Esophagus (tissue), 2 donors: ENCODE measurements at regions not wholly inside any gene's neighbourhood (a gene's known extent, or its start where the extent isn't known, plus 50 kb on each side); places are given as distances from the start of the nearest gene placed in this dataset.

Source experiments
- H3K27ac ChIP-seq, 2 donors: one replicate each; pipeline ENCODE4 v1.5.1; 2013; ENCODE audit warnings: low read depth in 2 of 2, mild to moderate bottlenecking in 2 of 2, inconsistent platforms in 1 of 2, low read length in 1 of 2, moderate library complexity in 1 of 2
- H3K27me3 ChIP-seq, 2 donors: one replicate each; pipeline ENCODE4 v1.6.1; 2013; ENCODE audit warnings: low read length in 2 of 2, control low read depth in 1 of 2, mild to moderate bottlenecking in 1 of 2; ENCODE audit not compliant: insufficient read depth in 2 of 2, control insufficient read depth in 1 of 2
- H3K36me3 ChIP-seq, 2 donors: one replicate each; pipeline ENCODE4 v1.6.1; 2013; ENCODE audit warnings: low read length in 1 of 2; ENCODE audit not compliant: control insufficient read depth in 2 of 2, insufficient read depth in 2 of 2
- H3K4me1 ChIP-seq, 2 donors: one replicate each; pipeline ENCODE4 v1.6.1; 2013; ENCODE audit warnings: low read length in 1 of 2; ENCODE audit not compliant: control insufficient read depth in 2 of 2, insufficient read depth in 2 of 2
- H3K4me3 ChIP-seq, 2 donors: one replicate each; pipeline ENCODE4 v1.5.1; 2013; ENCODE audit warnings: low read length in 2 of 2, mild to moderate bottlenecking in 2 of 2, low read depth in 1 of 2, moderate library complexity in 1 of 2
- H3K9me3 ChIP-seq, 2 donors: one replicate each; pipeline ENCODE4 v1.6.1; 2013; ENCODE audit warnings: mild to moderate bottlenecking in 2 of 2, low read depth in 1 of 2, low read length in 1 of 2, moderate library complexity in 1 of 2; ENCODE audit not compliant: control insufficient read depth in 2 of 2, insufficient read depth in 1 of 2
- WGBS, 2 donors: extraction: QIAGEN DNeasy Blood & Tissue Kit; methylation state at CpG; one replicate each; pipeline ENCODE4 v1.1.7; 2013; 5-methylcytosine and 5-hydroxymethylcytosine counted together
- donor health status: healthy with polysubstance abuse.
- donor health status: Bipolar disorder and iron deficiency.

DNA sequence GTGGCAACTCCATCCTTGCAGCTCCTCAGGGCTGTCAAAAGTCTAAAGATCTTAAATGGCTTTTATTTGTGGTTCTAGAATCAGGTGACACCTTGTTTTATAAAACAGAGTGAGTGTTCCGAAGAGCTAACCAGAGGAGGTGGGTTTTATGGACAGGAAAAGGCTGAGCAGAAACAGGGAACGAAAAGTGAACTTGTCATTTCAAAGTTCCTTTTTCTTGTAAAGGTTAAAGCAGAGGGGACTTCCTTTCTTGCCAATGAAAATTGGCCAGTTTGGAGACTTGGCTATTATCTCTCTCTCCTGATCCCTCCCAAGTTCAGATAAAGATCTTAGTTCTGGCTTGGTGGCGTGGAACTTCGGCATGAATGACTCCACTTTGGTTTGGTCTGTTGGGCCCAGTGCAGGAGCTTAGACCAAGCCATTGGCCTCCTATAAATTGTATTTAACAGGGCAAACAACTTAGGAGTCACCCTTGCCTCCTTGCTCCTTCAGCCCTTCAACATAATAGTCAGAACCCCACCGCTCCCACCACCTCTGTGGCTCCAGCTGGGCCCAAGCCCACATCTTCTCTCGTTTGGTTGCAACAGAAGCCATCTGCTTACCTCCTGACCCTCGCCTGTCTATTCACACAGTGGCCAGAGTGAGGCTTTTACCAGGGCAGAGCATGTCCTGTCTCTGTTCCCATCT is 102.4 kb upstream of the THY1 start:
- H3K4me1 ChIP-seq, result no peaks in the 10 kb centered on the region
- H3K27ac ChIP-seq, result no peak overlapping the region
- 53 to 63% methylated on average over 7 of the region's 7 CpGs for WGBS, 2 donors
- H3K27me3 ChIP-seq, result no peaks in the 10 kb centered on the region
- H3K36me3 ChIP-seq, result no peaks in the 10 kb centered on the region
- peaks cover 0 to 1% of the 10 kb centered on the region in 2 donors for H3K9me3 ChIP-seq
- no peak overlapping the region for H3K4me3 ChIP-seq

DNA sequence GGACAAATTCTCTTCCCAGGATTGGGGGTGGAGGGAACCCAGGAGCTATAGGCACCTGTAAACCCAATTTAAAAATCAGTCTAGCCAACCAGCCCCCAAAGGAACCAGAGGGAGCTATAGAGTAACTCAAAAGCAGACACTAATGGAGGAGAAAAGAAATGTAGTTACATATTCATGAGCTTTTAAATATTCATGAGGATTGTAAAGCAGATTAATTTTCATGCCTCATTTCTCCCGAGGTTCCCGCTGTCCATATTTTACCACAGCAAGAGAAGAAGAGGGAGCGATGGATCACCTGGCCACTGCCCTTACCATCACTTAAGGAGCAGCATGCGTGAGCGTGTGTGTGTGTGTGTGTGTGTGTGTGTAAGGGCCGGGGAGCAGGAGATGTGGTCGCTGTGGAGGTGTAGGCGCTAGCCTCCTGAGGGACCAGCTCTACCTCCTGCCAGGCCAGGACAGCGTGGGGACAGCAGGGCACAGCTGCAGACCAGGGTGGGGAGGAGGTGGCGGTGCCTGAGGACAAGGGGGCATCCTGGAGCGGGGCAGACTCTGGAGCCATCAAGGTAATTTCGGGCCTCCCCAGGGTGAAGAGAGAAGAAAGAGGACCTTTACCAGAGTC is 100.7 kb upstream of the THY1 start:
- H3K27me3 ChIP-seq, result no peaks in the 10 kb centered on the region
- no peak overlapping the region for H3K27ac ChIP-seq
- H3K4me3 ChIP-seq, result no peak overlapping the region
- 84 to 86% methylated on average over 11 to 12 of the region's 12 CpGs for WGBS, 2 donors
- H3K36me3 ChIP-seq, result no peaks in the 10 kb centered on the region
- no peaks in the 10 kb centered on the region for H3K4me1 ChIP-seq
- H3K9me3 ChIP-seq, result peaks cover 0 to 1% of the 10 kb centered on the region in 2 donors

DNA sequence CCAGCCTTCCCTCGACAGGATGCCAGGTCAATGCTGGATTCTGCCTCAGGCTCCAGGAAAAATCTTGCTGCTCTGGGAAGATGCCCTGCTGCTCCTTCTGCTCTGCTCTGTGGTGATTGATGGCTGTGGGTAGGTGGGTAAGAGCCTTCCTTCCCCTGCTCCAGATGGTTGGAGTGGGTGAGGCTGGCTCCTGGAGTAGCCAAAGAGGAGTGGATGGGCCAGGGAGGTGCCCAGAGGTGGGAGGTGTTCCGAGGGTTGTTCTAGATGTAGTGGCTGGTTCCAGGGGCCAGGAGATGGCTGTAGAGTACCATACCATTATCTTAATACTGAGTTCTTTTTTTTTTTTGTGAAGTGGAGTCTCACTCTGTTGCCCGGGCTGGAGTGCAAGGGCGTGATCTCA is 99.6 kb upstream of the THY1 start:
- H3K4me1 ChIP-seq, result no peaks in the 10 kb centered on the region
- no peak overlapping the region for H3K27ac ChIP-seq
- no peak overlapping the region for H3K4me3 ChIP-seq
- H3K36me3 ChIP-seq, result no peaks in the 10 kb centered on the region
- peaks cover 0 to 1% of the 10 kb centered on the region in 2 donors for H3K9me3 ChIP-seq
- WGBS, 2 donors, result 81 to 83% methylated on average over 4 of the region's 4 CpGs
- no peaks in the 10 kb centered on the region for H3K27me3 ChIP-seq

DNA sequence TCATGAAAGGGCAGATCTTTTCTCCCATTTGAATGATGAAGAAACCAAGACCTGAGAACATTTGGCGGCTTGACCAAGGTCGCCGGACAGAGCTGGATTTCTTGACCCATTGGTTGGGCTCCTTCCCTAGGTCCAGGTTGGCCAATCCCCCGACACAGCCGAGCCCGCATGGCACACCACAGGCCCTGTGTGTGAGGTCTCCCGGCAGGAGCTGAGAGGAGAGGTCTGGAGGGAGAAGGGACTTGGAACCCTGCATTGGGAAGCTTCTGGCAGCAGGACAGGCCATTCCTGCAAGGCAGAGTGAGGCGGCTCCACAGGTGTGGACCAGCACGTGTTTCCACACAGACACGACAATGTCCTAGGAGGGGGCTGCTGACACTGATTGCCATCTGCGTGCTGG is 98.6 kb upstream of the THY1 start:
- no peaks in the 10 kb centered on the region for H3K27me3 ChIP-seq
- no peak overlapping the region for H3K27ac ChIP-seq
- 85 to 87% methylated on average over 11 of the region's 11 CpGs for WGBS, 2 donors
- H3K4me3 ChIP-seq, result no peak overlapping the region
- H3K4me1 ChIP-seq, result no peaks in the 10 kb centered on the region
- H3K9me3 ChIP-seq, result peaks cover 0 to 1% of the 10 kb centered on the region in 2 donors
- H3K36me3 ChIP-seq, result no peaks in the 10 kb centered on the region

DNA sequence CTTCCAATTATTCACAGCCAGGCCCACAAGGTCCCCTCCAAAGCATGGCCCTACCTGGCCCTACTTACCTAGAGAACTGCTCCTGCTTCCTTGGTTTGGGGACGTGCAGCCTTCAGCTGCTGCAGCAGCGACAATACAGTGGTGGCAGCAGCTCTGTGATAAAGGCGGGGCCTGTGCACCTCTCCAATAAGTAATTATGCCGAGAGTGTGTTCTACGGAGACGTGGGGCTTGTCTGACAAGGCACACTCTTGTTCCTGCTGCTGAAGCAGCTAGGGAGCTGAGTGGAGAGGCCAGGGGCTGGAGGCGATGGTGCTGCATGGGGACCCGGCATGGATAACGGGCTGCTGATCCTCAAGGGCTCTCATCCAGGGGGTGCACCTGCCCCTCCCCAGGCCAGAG is 98.0 kb upstream of the THY1 start:
- no peak overlapping the region for H3K27ac ChIP-seq
- no peak overlapping the region for H3K4me3 ChIP-seq
- H3K27me3 ChIP-seq, result no peaks in the 10 kb centered on the region
- WGBS, 2 donors, result 84 to 85% methylated on average over 9 of the region's 9 CpGs
- H3K4me1 ChIP-seq, result no peaks in the 10 kb centered on the region
- H3K36me3 ChIP-seq, result no peaks in the 10 kb centered on the region
- H3K9me3 ChIP-seq, result peaks cover 0 to 1% of the 10 kb centered on the region in 2 donors

DNA sequence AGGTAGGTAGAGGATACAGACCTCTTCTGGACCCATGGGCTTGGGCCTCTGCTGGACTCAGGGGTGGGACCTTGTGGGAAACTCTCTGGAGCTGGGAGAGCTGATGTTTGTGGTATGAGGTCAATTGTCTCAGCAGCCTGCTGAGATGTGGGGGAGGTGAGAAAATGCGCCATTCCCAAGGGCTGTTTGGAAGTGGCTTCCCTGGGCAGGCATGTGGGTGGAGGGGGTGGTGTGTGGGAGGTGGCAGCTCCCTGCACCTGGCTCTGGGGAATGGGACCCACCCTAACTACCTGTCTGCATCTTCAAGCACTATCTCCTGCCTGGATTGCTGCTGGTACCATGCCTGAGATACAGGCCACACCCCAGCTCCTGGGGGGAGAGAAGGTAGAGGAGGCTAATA is 97.4 kb upstream of the THY1 start:
- Histone ChIP-seq H3K4me3 (no peak overlapping the region), H3K27ac (no peak overlapping the region), H3K4me1 (no peaks in the 10 kb centered on the region), H3K9me3 (peaks cover 0 to 1% of the 10 kb centered on the region in 2 donors), H3K27me3 (no peaks in the 10 kb centered on the region), H3K36me3 (no peaks in the 10 kb centered on the region)
- 92 to 94% methylated on average over 1 of the region's 1 CpG for WGBS, 2 donors

DNA sequence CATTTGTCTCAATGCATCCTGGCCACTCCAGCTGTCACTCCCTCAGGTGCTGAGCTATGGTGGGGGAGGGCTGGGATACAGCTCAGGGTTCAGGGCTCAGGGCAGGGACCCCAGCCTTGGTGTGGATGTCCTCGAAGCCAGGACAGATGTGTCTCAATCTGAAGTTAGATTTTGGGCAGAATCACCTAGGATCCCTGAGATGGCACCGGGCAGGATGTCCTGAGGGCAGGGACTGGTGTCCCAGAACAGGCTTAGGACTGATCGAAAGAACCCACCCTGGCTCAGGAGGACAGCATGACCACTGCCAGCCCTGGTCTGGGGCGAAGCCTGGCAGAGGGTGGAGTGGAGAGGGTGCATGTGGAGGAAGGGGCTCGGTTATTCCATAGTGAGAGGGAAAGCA is 96.8 kb upstream of the THY1 start:
- Histone ChIP-seq H3K4me3 (no peak overlapping the region), H3K9me3 (peaks cover 0 to 1% of the 10 kb centered on the region in 2 donors), H3K27ac (no peak overlapping the region), H3K27me3 (no peaks in the 10 kb centered on the region), H3K36me3 (no peaks in the 10 kb centered on the region), H3K4me1 (no peaks in the 10 kb centered on the region)
- 68% methylated on average over 5 of the region's 5 CpGs for WGBS, 2 donors

DNA sequence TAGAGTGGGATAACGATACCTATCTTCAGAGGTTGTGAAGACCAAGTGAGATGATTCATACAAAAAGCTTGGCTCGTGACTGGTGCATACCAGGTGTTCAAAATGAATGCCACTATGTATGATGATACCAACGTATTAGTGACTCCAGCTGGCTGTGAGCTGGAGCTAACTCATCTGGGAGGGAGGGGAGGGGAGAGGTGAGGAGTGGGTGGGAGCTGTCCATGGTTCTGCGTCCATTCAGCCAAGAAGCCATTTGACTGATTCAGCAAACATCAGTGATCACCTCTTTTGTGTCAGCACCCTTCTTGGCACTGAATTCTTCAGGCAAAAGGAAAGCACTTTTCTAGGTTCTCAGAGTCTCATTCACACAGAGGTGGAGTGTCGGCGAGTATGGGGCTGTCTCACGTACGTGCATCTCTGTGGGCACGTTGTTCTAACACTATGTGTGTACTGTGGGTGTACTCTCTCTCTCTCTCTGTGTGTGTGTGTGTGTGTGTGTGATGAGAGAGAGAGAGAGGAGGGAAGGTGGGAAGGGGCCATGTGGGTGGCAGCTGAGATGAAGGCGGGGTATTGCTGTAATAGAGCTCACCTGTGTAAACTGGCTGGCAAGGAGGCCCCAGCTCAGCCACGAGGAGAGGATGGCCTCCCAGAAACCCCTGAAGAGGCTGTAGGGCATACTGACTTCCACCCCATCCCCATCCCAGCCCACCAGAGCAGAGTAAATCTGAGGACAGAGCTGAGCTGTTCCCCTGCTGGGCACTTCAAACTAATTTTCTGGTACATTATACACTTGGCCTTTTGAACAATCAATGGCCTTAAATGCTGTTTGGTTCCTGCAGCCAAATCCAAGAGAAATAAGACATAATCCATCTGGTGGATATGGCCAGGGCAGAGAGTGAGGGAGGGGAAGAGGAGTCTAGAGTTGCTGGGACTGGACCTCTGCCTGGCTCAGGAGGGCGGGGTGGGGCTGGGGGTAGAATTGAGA is 96.1 kb upstream of the THY1 start:
- Histone ChIP-seq H3K4me3 (no peak overlapping the region), H3K27ac (no peak overlapping the region), H3K9me3 (peaks cover 0 to 1% of the 10 kb centered on the region in 2 donors), H3K4me1 (no peaks in the 10 kb centered on the region), H3K36me3 (no peaks in the 10 kb centered on the region), H3K27me3 (no peaks in the 10 kb centered on the region)
- 62% methylated on average over 12 of the region's 12 CpGs for WGBS, 2 donors

DNA sequence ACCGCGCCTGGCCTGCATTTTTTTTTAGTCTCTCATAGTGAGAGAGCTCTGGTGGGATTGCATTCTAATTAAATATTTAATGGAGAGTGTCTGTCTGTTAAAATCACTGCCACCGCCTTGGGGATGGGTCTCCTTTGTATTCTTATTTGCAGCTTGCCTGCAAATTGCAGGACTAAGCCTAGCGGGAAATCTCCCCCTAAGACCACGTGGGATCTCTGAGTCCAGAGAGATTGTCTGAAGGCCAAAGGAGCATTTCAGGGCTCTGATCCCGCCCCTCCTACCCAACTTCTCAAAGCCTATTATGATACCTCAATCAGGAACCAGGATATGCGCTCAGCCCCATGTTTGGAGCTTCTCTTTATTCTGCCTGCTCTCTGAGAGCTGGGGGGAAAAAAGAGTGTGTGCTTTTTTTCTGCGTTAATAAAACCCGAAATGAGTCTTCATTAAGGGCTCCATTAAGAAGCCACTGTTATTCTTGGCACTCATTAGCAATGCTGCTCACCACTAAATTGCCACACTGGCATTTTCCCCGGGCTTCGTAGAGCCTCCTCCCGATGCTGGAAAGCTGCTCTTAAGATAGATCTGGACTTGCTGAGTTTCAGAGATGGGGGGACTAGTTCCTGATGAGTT is 92.9 kb upstream of the THY1 start:
- Histone ChIP-seq H3K4me3 (no peak overlapping the region), H3K4me1 (no peaks in the 10 kb centered on the region), H3K9me3 (no peaks in the 10 kb centered on the region), H3K27me3 (no peaks in the 10 kb centered on the region), H3K36me3 (no peaks in the 10 kb centered on the region), H3K27ac (no peak overlapping the region)
- WGBS, 2 donors, result 81% methylated on average over 12 of the region's 12 CpGs
